Activated CD8-positive, alpha-beta memory T cell treated with anti-CD3 and anti-CD28 coated beads, Interleukin-2, amount 50 U/mL, for 24 hours (primary cell): ENCODE measurements at regions not wholly inside any gene's neighbourhood (a gene's known extent, or its start where the extent isn't known, plus 50 kb on each side); places are given as distances from the start of the nearest gene placed in this dataset.
"Not testable (repeated sequence)": the region's sequence is repeated elsewhere in the genome, so short reads cannot be mapped to it uniquely, and the experiment has no call there.

Source experiments
- DNase-seq: peaks from one replicate; pipeline ENCODE4 v3.0.0-alpha.2; 2020; ENCODE audit errors: extremely low read depth

DNA sequence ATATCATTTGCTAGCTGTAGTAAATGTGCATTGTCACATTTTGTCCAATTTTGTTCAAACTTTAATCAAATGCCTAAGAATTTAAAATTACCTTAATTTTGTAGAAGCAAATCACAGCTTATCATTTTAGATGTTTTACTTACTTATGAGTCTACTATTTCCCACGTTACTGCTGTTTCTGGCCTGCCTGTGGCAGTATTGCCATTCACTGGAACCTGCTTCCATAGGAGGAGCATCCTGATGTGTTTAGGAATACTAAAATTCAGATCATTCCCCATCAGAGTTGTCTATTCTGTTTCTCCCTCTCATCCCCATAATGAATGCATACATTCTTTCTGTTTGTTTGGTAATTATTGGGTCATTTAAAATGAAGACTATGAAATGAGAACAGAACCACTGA lies 119.5 kb upstream of the SNRPN start:
- no peak for DNase-seq

GRCh38 chr15:24848050-24848449 lies 106.7 kb upstream of the SNRPN start:
- DNase-seq: no peak

DNA sequence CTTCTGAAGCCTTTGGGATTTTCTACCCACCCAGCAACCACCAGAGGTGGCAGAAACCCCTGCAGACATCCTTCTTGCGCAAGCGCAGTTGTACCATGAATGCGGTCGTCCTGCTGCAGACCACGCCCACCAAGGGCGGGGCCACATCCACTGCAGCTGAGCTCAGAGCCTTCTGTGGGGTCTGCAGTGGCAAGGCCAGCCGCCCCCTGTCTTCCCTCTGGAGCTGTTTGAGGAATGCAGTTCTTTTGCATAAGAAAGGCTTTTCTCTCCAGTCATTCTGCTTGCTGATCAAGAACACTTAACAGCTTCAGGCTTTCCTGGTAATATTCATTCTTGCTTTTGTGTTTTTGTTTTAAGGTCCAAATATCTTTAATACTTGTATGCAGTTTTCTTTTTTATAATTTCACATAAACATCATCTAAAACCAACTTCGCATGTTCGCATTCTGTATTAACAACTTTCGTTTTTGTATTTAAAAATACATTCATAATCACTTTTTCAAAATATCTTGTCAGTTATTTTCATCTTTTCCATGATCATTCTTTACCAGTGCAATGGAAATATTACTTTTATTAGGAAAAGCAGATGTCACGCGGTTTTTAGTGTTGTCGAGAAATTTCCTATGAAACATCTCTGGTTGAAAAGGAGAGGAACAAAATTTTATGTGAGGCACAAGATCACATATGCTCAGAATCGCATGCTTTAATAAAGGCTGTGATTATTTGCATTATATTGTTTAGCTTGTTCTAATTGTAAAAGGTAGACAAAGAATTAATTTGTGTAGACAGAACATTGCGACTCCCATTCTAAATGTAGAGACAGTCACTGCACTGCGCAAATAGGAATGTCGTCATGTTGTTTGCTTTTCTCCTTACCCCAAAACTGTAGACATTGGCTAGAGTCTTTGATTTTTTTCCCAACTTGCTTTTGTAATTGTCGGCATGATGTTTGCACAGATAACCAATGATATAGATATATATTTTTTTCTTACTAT lies 98.1 kb upstream of the SNRPN start:
- DNase-seq: no peak

DNA sequence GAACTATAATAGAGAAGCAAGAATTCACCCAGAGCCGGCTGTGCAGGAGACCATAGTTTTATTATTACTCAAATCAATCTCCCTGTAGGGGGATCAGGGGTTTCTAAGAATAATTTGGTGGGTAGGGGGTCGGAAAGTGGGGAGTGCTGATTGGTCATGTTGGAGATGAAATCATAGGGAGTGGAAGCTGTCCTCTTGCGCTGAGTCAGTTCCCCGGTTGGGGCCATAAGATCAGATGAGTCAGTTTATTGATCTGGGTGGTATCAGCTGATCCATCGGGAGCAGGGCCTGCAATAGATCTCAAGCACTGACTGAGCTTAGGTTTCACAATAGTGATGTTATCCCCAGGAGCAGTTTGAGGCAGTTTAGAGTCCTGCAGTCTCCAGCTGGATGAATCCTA lies 97.0 kb upstream of the SNRPN start:
- no peak for DNase-seq

DNA sequence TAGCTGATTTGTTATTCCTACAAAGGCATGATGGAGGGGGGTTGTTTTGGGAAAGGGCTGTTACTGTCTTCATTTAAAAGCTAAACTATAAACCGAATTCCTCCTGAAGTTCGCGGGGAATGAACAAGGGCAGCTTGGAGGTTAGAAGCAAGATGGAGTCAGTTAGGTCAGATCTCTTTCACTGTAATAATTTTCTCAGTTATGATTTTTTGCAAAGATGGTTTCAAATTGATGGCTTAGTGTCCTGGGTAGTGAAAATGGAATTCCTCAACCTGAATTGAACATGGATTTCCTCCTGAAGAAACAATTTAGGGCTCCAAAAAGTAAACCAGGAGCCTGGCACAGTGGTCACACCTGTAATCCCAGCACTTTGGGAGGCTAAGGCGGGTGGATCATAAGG lies 96.6 kb upstream of the SNRPN start:
- DNase-seq: not testable (repeated sequence)

- DNase-seq: no peak
These were observed 95.8 kb upstream of the SNRPN start for GRCh38 chr15:24858737-24859601.

GRCh38 chr15:24861014-24861690 lies 93.6 kb upstream of the SNRPN start:
- DNase-seq: no peak

GRCh38 chr15:24862726-24863521 lies 91.9 kb upstream of the SNRPN start:
- no peak for DNase-seq

- DNase-seq: no peak
These were observed 89.5 kb upstream of the SNRPN start for GRCh38 chr15:24865303-24865702.

- no peak for DNase-seq
These were observed 77.6 kb upstream of the SNRPN start for GRCh38 chr15:24877174-24877573.

- no peak for DNase-seq
These were observed 76.6 kb upstream of the SNRPN start for GRCh38 chr15:24878153-24878552.

GRCh38 chr15:24879492-24879891 lies 75.3 kb upstream of the SNRPN start:
- no peak for DNase-seq

DNA sequence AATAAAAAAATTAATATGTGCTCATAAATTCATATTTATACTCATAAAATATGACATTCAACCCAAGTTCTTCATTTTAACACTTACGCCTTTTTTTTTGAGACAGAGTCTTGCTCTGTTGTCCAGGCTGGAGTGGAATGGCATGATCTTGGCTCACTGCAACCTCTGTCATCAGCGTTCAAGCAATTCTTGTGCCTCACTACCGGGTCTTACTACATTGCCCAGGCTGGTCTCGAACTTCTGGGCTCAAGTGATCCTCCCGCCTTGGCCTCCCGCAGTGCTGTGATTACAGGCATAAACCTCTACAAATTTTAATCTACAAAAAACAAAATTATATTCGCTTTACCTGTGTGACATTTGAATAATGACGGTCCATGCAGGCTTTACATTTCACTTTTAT lies 74.1 kb upstream of the SNRPN start:
- no peak for DNase-seq

DNA sequence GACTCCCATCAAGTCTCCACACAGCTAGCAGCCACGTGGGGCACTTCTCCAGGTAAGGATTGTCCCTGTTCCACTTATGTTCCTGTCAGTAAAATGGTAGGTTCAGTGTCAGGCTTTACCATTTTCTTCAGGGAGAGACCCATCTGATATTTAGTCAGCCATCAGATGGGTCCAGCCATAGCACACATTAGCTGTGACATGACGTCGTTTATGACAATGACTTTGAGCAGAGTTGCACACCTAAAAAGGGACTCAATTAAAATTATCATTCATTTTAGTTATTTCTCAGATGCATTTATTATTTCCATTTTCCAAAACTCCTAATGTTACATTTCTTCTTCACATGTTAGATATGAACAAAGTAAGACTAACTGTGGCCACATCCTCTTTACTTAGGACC lies 68.2 kb upstream of the SNRPN start:
- DNase-seq: no peak

GRCh38 chr15:24898715-24899272 lies 56.0 kb upstream of the SNRPN start:
- no peak for DNase-seq

- DNase-seq: no peak
These were observed 55.4 kb upstream of the SNRPN start for GRCh38 chr15:24899367-24899766.

- no peak for DNase-seq
These were observed 55.0 kb upstream of the SNRPN start for GRCh38 chr15:24899795-24900194.

- no peak for DNase-seq
These were observed 53.4 kb upstream of the SNRPN start for GRCh38 chr15:24901409-24901808.
